ENCODE measurements at regions not wholly inside any gene's neighbourhood (a gene's known extent, or its start where the extent isn't known, plus 50 kb on each side); places are given as distances from the start of the nearest gene placed in this dataset.

GRCh38 chr1:164131949-164132348 lies 427.0 kb upstream of the PBX1 start:
- H3K9me3 Mint-ChIP-seq: peaks cover 8 to 11% of the 10 kb centered on the region in 2 experiments
- H3K14ac ChIP-seq (ENCODE audit: insufficient read depth, low read length): no peak overlapping the region
- no peak overlapping the region for H3K27ac Mint-ChIP-seq

More at GRCh38 chr1:164131949-164132348, 427.0 kb upstream of the PBX1 start:
- Histone ChIP-seq H3K23me2 (ENCODE audit: insufficient read length, low read depth, low read length, poor library complexity, severe bottlenecking) (no peaks in the 10 kb centered on the region), H3K9ac (ENCODE audit: extremely low read depth, insufficient read length, low read length) (no peak overlapping the region), H3K4me2 (ENCODE audit: insufficient read depth, insufficient read length, low read length) (no peak overlapping the region), H2BK120ac (ENCODE audit: low read depth, low read length, poor library complexity, severe bottlenecking) (no peak overlapping the region), H3K27ac (ENCODE audit: insufficient read length, low read depth, low read length) (no peak overlapping the region), H3K27me3 (ENCODE audit: insufficient read depth, low read length) (no peaks in the 10 kb centered on the region), H2AFZ (ENCODE audit: low read length) (no peak overlapping the region), H2BK20ac (ENCODE audit: low read depth, low read length, poor library complexity, severe bottlenecking) (no peak overlapping the region), H3K9me3 (ENCODE audit: control insufficient read depth, low read depth, low read length) (no peaks in the 10 kb centered on the region), H4K20me1 (ENCODE audit: control insufficient read depth, insufficient read depth, insufficient read length) (no peaks in the 10 kb centered on the region), H3K79me1 (ENCODE audit: insufficient read depth, low read depth, low read length, poor library complexity, severe bottlenecking) (no peaks in the 10 kb centered on the region), H3K79me2 (ENCODE audit: insufficient read depth, low read length) (no peaks in the 10 kb centered on the region), H4K8ac (replicated peaks; ENCODE audit: insufficient read length, low read depth, low read length) (no peak overlapping the region), H3T11ph (ENCODE audit: low read length) (no peak overlapping the region), H2AK5ac (ENCODE audit: insufficient read length, low read length) (no peak overlapping the region), H3K18ac (ENCODE audit: insufficient read length, low read depth, low read length) (no peak overlapping the region), H2BK12ac (ENCODE audit: insufficient read length, low read depth, low read length) (no peak overlapping the region), H3K56ac (ENCODE audit: insufficient read length, low read depth, low read length) (no peak overlapping the region), H4K5ac (ENCODE audit: insufficient read length, low read depth, low read length) (no peak overlapping the region), H3K4me1 (ENCODE audit: insufficient read depth, low read length) (no peaks in the 10 kb centered on the region), H2BK5ac (ENCODE audit: insufficient read length, low read length) (no peak overlapping the region), H3K23ac (ENCODE audit: insufficient read length, low read depth, low read length) (no peak overlapping the region), H3K4ac (ENCODE audit: low read depth, low read length) (no peak overlapping the region), H4K91ac (ENCODE audit: insufficient read length, low read depth, low read length) (no peak overlapping the region), H2BK15ac (ENCODE audit: low read depth, low read length) (no peak overlapping the region)
- H3K36me3 Mint-ChIP-seq (ENCODE audit: insufficient read depth in 1 of 3, low read depth in 3 of 3): peaks cover 0 to 6% (median 4%) of the 10 kb centered on the region in 3 experiments; a peak in 3 of 7 replicates
- no peak for TF ChIP-seq CTCF (conservative IDR thresholded peaks at IDR 0.05)
- WGBS (ENCODE audit: extremely low coverage, insufficient read length, low lambda C conversion rate): no CpG with 5 or more reads among the region's 1 CpG
- DNase-seq: no peak
- no peaks in the 10 kb centered on the region for H3K27me3 Mint-ChIP-seq (ENCODE audit: low read depth)
- H3K4me3 Mint-ChIP-seq: no peak overlapping the region
- no peaks in the 10 kb centered on the region for H3K4me1 Mint-ChIP-seq
